ENCODE measurements at regions not wholly inside any gene's neighbourhood (a gene's known extent, or its start where the extent isn't known, plus 50 kb on each side); places are given as distances from the start of the nearest gene placed in this dataset.

DNA sequence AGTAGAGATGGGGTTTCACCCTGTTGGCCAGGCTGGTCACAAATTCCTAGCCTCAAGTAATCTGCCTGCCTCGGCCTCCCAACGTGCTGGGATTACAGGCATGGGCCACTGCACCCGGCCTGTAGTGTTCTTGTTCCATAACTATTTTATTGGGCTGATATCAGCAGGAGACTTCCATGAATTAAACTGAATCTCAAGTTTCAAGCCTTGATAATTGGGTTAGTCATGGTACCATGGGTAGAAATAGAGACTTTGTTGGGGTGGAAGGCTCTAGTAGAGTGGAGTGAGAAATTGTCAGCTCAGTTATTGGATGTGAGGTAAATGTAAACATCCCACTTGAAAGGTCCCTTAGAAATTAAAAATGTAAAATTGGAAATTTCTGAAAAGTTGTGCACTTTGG lies 419.1 kb downstream of the ADGRL2 start:
- TF ChIP-seq, protein P1, sequence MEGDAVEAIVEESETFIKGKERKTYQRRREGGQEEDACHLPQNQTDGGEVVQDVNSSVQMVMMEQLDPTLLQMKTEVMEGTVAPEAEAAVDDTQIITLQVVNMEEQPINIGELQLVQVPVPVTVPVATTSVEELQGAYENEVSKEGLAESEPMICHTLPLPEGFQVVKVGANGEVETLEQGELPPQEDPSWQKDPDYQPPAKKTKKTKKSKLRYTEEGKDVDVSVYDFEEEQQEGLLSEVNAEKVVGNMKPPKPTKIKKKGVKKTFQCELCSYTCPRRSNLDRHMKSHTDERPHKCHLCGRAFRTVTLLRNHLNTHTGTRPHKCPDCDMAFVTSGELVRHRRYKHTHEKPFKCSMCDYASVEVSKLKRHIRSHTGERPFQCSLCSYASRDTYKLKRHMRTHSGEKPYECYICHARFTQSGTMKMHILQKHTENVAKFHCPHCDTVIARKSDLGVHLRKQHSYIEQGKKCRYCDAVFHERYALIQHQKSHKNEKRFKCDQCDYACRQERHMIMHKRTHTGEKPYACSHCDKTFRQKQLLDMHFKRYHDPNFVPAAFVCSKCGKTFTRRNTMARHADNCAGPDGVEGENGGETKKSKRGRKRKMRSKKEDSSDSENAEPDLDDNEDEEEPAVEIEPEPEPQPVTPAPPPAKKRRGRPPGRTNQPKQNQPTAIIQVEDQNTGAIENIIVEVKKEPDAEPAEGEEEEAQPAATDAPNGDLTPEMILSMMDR (IDR thresholded peaks at IDR 0.05) = no peak
- H3K27ac ChIP-seq = no peak overlapping the region
- intact Hi-C loops (cut with DNase I) = no loop called here
- H3K36me3 ChIP-seq = no peaks in the 10 kb centered on the region
- H3K9me3 ChIP-seq = no peaks in the 10 kb centered on the region
- no peaks in the 10 kb centered on the region for H3K27me3 ChIP-seq
- no peak overlapping the region for H3K4me3 ChIP-seq
- DNase-seq (no peak), ATAC-seq (no peak)
- peaks cover 0 to 4% of the 10 kb centered on the region in 2 donors for H3K4me1 ChIP-seq

DNA sequence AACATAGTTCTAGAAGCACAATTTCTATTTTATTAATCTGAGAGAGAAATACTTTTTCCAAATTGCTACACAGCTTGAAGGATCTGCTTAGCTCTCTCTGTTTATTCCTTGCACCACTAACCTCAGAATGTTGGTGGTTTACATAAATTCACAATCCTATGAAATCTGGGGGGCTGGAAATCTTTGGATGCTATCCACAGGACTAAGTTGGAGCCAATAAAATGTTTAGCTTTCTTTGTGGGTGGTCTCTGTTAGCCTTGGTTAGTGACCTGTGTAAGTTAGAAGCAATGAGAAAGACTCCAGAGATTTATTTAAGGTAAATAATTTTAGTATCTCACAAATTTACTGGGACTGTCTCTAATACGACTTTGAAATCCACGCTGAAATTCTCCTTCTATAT lies 418.1 kb downstream of the ADGRL2 start:
- Histone ChIP-seq H3K36me3 (no peaks in the 10 kb centered on the region), H3K9me3 (no peaks in the 10 kb centered on the region), H3K4me3 (no peak overlapping the region), H3K4me1 (no peaks in the 10 kb centered on the region), H3K27ac (no peak overlapping the region), H3K27me3 (no peaks in the 10 kb centered on the region)
- DNase-seq = no peak
- TF ChIP-seq, protein P1 (IDR thresholded peaks at IDR 0.05) = no peak
- intact Hi-C loops (cut with DNase I) = no loop called here
- ATAC-seq = no peak

DNA sequence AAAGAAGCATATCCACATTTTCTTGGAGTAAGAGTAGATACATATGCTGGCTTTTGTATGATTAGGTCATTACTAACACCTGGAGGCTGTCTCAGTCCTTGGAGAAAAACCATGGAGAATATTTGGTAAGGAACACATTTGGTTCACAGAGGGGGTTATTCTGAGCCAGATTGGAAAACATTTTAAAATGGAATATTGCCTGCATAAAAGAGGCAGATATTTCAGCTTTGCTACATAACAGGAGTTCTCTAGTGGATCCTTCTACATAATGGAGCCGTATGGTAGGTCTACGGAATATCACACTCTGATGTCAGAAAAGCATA lies 415.1 kb downstream of the ADGRL2 start:
- Histone ChIP-seq H3K9me3 (no peaks in the 10 kb centered on the region), H3K4me3 (no peak overlapping the region), H3K36me3 (no peaks in the 10 kb centered on the region), H3K27me3 (no peaks in the 10 kb centered on the region), H3K27ac (no peak overlapping the region), H3K4me1 (no peaks in the 10 kb centered on the region)
- intact Hi-C loops (cut with DNase I) = no loop called here
- DNase-seq (no peak), ATAC-seq (no peak)
- TF ChIP-seq, protein P1 (IDR thresholded peaks at IDR 0.05) = no peak

DNA sequence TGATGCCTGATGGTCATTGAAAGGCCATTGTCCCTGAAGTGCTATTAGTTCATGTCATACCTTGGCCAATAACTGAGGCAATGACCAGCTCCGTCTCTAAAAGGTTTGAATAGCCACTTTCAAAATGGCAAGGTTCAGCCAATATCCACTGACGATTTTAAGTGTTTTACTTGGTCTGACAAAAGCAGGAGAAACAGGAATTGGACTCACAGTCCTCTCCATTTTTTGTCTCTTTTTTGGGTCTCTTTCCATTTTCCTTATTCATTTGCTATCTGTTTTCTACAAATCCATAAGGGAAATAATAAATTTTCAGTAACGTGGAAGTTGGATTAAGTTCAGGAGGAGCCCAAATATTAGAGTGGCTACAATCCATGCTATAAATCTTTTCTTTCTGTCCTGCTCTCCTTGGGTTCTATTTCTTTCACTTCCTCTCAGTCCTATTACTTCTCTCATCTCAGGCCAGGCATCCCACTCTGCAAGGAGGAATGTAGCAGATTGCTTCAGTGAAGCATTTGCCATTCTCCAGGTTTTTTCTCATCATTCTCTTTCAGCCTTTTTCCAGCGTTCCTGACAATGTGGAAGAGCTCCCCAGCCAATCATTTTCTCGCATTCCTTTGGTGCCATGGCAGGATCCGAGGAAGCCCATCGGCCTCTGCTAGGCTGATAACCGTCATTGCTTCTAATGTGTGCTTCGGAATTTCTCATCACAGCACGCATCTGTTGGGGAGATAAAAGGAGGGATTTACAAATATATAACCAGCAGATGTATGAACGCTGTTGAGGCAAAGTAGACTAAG lies 414.5 kb downstream of the ADGRL2 start:
- Histone ChIP-seq H3K27ac (no peak overlapping the region), H3K9me3 (no peaks in the 10 kb centered on the region), H3K4me1 (no peaks in the 10 kb centered on the region), H3K36me3 (no peaks in the 10 kb centered on the region), H3K4me3 (no peak overlapping the region), H3K27me3 (no peaks in the 10 kb centered on the region)
- ATAC-seq = no peak
- intact Hi-C loops (cut with DNase I) = no loop called here
- DNase-seq = no peak
- TF ChIP-seq, protein P1 (IDR thresholded peaks at IDR 0.05) = no peak

DNA sequence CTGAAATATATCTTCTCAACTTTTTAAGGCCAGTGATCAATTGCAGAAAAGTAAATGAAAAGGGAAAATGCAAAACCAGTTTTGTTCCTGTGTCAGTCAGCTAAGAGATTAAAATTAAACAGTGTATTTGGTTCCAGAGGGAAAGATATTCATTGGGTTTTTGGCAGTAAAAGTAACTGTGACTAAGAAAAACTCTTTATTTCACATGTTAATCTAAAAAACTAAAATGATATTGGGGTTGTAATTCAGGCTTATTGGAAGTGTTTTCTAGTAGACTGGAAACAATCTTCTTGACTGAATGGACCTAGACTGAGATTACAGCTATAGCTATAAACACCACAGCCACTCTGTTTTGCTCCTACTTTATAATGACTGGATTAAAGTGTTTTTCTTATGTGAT lies 413.9 kb downstream of the ADGRL2 start:
- no peak overlapping the region for H3K27ac ChIP-seq
- TF ChIP-seq, protein P1 (IDR thresholded peaks at IDR 0.05) = no peak
- intact Hi-C loops (cut with DNase I) = no loop called here

More for the DNA sequence above, 413.9 kb downstream of the ADGRL2 start:
- Histone ChIP-seq H3K27me3 (no peaks in the 10 kb centered on the region), H3K4me3 (no peak overlapping the region), H3K9me3 (no peaks in the 10 kb centered on the region), H3K4me1 (no peaks in the 10 kb centered on the region), H3K36me3 (no peaks in the 10 kb centered on the region)
- DNase-seq (no peak), ATAC-seq (no peak)

Measured in left lung (tissue), 4 donors.